ENCODE measurements at regions not wholly inside any gene's neighbourhood (a gene's known extent, or its start where the extent isn't known, plus 50 kb on each side); places are given as distances from the start of the nearest gene placed in this dataset.
"Not testable (repeated sequence)": the region's sequence is repeated elsewhere in the genome, so short reads cannot be mapped to it uniquely, and the experiment has no call there.

DNA sequence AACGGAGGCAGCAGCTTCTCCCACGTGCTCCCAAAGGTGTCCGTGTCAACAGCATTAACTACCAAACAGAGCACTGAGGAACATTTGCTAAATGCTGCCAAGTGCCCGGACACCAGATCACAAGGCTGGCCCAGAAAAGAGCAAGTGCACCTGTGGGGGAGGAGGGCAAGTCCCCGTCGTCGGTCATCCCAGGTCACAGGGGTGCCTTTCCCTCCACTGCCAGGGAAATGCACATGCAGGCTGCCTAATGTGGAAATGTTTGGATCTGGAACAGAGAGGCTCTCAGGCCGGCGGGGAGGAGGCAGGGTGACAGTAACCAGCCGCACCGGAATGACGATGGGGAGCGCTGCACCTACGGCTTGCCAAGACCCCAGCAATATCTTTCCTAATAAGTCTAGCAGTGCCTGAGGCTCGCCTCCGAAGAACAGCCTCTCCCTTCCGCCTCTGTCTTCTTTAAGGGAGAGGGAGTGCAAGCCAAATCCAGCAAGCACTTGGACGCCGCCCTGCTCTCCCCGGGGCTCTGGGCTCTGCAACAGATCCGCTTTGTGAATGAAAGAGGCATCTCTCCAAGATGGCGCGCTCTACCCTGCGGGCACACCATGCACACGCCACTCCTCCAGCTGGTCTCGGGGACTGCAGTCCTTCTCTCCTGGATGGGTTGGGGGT is 206.3 kb upstream of the IRF2BP2 start:
- H3K9me3 ChIP-seq (replicated peaks in 1 of 11); H3K4me2 ChIP-seq; H3K27ac ChIP-seq; H3K4me3 ChIP-seq; H3K9ac ChIP-seq; H4K20me1 ChIP-seq; H3K27me3 ChIP-seq; H3K36me3 ChIP-seq: not testable (repeated sequence)
- H3K4me1 ChIP-seq: peaks cover 0 to 14% (median 6%) of the 10 kb centered on the region in 10 experiments; a peak in 11 of 20 replicates

DNA sequence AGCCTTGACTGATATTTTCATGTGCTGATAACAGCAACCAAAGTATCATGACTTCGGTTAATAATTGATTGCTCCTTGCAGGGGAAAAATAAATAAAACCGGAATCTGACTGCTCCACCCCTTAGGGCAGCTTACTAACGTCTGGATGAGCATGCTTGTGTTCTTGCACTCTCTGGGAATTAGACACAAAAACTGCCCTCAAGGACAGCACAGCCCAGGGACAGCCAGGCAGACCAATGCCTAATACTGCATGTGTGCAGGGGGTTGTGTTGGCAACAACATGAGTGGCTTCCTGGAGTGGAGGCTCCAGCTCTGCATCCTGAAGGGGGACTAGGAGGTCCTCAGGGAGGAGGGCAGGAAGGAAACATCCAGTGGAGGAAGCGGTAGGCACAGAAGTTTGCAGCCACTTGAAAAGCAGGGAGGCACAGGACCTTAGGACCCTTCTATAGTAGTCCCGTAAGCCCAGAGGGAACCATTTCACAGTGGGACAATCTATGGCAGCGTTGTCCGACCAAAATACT is 205.4 kb upstream of the IRF2BP2 start:
- not testable (repeated sequence) for H3K9ac ChIP-seq

DNA sequence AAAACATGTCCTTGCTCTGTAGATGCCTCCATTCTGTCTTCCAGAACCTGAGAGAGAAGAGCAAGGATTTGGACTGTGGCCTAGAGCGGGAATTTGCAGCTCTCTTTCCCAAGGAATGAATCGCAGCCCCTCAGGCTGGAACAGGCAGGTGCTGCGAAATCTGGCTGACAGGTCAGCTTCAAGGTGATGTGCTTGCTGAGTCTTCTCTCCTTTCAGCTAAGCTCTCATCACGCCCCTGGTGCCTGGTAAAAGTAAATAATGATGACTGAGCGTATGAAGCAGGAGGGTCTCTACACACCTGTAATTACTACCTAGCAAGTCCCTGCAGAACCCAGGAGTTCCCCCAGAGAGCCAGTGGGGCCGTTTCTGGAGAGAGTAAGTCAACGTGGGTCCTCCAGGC is 204.3 kb upstream of the IRF2BP2 start:
- not testable (repeated sequence) for H3K4me2 ChIP-seq; H3K36me3 ChIP-seq; H4K20me1 ChIP-seq; H3K4me3 ChIP-seq; H3K9ac ChIP-seq; H3K27me3 ChIP-seq; H3K9me3 ChIP-seq (replicated peaks in 1 of 11); H3K27ac ChIP-seq
- H3K4me1 ChIP-seq: peaks cover 0 to 20% (median 12%) of the 10 kb centered on the region in 10 experiments; a peak in 15 of 20 replicates

More for the DNA sequence above, 205.4 kb upstream of the IRF2BP2 start:
- not testable (repeated sequence) for H3K27me3 ChIP-seq; H3K9me3 ChIP-seq (replicated peaks in 1 of 11); H4K20me1 ChIP-seq; H3K4me3 ChIP-seq; H3K27ac ChIP-seq; H3K36me3 ChIP-seq
- Histone ChIP-seq H3K4me1 (peaks cover 0 to 14% (median 7%) of the 10 kb centered on the region in 10 experiments; a peak in 12 of 20 replicates), H3K4me2 (peak overlapping the region in 8 of 11 experiments; percentile 20 to 57 (median 50); a peak in 11 of 22 replicates)

DNA sequence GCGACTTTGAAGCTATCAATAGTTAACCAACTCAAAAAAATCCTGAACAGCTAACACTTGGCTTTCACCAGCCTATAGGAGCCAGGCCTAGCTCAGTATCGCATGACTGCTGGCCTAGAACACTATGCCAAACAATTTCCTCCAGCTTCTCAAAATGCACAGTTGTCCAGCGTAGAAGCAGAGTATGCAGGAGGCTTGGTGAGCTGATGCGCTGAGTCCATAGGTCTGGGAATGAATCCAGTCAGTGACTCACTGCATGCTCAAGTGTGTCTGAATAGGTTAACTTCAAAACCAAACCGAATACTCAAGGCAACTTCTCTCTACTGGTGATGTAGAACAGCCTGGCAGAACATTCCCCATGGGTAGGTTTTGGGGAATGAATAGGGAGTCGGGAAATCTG is 201.8 kb upstream of the IRF2BP2 start:
- not testable (repeated sequence) for H3K27me3 ChIP-seq; H3K4me3 ChIP-seq; H4K20me1 ChIP-seq; H3K27ac ChIP-seq; H3K9ac ChIP-seq; H3K9me3 ChIP-seq (replicated peaks in 1 of 11); H3K36me3 ChIP-seq
- Histone ChIP-seq H3K4me1 (peaks cover 0 to 20% (median 12%) of the 10 kb centered on the region in 10 experiments; a peak in 15 of 20 replicates), H3K4me2 (peak overlapping the region in 1 of 11 experiments; percentile 10; a peak in 1 of 22 replicates)

DNA sequence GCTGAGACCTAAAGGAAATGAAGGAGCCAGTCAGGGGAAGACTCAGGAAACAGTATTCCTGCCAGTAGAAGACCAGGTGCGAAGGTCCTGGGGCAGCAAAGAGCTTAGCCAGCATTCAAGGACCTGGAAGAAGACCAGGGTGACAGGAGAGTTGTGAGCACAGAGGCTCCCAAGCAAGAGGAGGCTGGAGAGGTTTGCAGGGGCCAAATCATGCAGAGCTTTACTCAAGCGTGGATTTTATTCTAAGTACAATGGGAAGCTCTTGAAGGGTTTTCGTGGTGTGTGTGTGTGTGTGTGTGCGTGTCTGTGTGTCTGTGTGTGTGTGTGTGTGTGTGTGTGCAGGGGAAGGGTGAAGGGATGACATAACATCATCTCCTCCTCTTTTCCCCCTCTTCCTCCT is 200.7 kb upstream of the IRF2BP2 start:
- H3K4me1 ChIP-seq: peaks cover 0 to 20% (median 11%) of the 10 kb centered on the region in 10 experiments; a peak in 15 of 20 replicates
- H3K27me3 ChIP-seq: not testable (repeated sequence)

DNA sequence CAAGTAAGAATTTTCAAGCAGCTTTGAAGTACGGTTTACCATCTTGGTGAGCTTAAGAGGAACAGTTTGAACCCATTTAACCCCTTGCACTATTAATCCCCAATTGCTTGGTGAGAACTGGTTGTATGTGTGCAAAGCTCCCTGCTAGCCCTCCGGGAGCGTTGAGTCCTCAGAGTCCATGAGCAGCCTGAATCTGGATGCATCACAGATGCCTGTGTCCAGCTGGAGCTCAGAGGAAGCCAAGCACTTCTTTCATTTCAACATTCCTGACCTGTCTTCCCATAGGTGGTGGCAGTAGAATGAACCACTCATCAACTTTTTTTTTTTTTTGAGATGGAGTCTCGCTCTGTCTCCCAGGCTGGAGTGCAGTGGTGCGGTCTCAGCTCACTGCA is 199.9 kb upstream of the IRF2BP2 start:
- H3K4me3 ChIP-seq; H3K9ac ChIP-seq; H4K20me1 ChIP-seq; H3K9me3 ChIP-seq (replicated peaks in 1 of 11); H3K27ac ChIP-seq; H3K27me3 ChIP-seq; H3K36me3 ChIP-seq: not testable (repeated sequence)
- H3K4me1 ChIP-seq: peaks cover 0 to 15% (median 5%) of the 10 kb centered on the region in 10 experiments; a peak in 13 of 20 replicates
- H3K4me2 ChIP-seq: peak overlapping the region in 9 of 11 experiments; percentile 35 to 58 (median 50); a peak in 12 of 22 replicates

More for the DNA sequence above, 200.7 kb upstream of the IRF2BP2 start:
- H4K20me1 ChIP-seq; H3K9ac ChIP-seq; H3K4me2 ChIP-seq; H3K9me3 ChIP-seq (replicated peaks in 1 of 11); H3K27ac ChIP-seq; H3K36me3 ChIP-seq; H3K4me3 ChIP-seq: not testable (repeated sequence)

DNA sequence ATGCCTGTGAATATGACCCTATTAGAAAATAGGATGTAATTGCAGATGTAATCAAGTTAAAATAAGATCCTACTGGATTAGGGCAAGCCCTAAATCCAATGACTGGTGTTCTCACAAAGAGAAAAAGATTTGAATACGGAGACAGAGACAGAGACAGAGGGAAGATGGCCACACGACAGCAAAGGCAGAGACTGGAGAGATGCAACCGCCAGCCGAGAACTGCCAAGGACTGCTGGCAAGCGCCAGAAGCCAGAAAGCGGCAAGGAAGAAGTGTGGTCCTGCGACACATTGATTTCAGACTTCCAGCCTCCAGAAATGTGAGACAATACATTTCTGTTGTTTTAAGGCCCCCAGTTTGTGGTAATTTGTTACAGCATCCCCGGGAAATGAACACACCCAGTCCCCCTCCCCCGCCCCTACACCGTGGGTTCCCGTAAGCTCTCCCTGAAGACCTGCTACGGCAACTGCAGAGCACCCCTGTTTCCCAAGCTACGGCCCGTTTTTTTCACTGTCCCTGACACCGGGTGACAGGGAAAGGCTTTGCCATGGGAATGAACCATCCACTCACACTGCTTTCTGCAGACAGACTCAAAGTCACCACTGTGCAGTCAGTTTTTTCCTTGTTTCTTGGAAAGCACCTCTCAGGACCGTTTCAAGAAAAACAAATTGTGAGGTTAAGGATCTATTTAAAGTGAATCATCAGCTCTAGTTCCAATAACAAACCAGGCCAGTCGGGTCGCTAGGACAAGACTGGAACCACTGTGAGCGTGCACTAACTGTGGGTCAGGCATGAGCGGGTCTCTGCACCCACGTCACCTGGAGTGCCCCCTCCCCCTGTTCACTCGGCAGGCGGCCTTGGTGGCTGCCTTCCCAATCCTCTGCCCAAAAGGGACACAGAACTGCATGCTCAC is 199.2 kb upstream of the IRF2BP2 start:
- not testable (repeated sequence) for H3K27me3 ChIP-seq; H3K9me3 ChIP-seq (replicated peaks in 1 of 11); H3K9ac ChIP-seq; H3K27ac ChIP-seq; H4K20me1 ChIP-seq; H3K4me3 ChIP-seq; H3K36me3 ChIP-seq
- H3K4me2 ChIP-seq: peak overlapping the region in 9 of 11 experiments; percentile 35 to 58 (median 50); a peak in 12 of 22 replicates
- H3K4me1 ChIP-seq: peaks cover 0 to 15% (median 5%) of the 10 kb centered on the region in 10 experiments; a peak in 13 of 20 replicates

DNA sequence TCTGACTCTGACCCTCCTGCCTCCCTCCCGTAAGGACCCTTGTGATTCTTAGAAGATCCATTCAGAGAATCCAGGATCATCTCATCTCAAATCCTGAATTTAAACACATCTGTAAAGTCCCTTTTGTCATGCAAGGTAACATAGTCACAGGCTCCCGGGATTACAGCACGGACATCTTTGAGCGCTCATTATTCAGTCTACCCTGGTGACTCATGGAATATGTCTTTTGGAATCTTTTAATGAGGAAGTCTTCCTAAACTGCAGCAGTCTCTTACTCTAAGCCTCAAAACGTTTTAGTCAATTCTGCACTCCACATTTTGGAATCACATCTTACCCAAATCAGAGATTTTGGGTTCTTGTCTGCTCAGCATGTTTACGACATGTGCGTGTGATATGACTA is 198.5 kb upstream of the IRF2BP2 start:
- not testable (repeated sequence) for H3K4me3 ChIP-seq; H3K36me3 ChIP-seq; H3K9me3 ChIP-seq (replicated peaks in 1 of 11); H3K27me3 ChIP-seq; H3K27ac ChIP-seq; H4K20me1 ChIP-seq; H3K9ac ChIP-seq; H3K4me2 ChIP-seq
- peaks cover 0 to 15% (median 5%) of the 10 kb centered on the region in 10 experiments; a peak in 13 of 20 replicates for H3K4me1 ChIP-seq

DNA sequence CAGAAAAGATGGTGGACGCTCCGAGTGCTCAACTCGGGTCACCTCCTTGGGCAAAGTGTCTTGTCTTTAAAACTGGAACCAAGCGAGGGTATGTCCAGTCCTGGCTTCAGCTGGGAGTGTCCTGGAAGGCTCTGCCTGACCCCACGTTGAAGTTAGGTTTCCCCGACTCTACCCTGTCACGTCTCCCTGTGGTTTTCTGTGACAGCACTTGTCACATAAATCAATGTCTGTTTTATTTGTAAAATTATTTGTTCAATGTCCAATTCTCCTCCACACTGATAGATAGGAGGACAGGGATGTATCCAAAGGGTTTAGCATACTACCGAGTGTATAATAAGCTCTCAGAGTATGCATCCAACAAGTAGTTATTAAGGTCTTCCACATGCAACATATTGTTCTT is 197.7 kb upstream of the IRF2BP2 start:
- not testable (repeated sequence) for H3K4me2 ChIP-seq; H3K4me3 ChIP-seq; H3K36me3 ChIP-seq; H3K9me3 ChIP-seq (replicated peaks in 1 of 11); H4K20me1 ChIP-seq; H3K27ac ChIP-seq; H3K9ac ChIP-seq; H3K27me3 ChIP-seq
- H3K4me1 ChIP-seq: peaks cover 0 to 15% (median 5%) of the 10 kb centered on the region in 10 experiments; a peak in 13 of 20 replicates

DNA sequence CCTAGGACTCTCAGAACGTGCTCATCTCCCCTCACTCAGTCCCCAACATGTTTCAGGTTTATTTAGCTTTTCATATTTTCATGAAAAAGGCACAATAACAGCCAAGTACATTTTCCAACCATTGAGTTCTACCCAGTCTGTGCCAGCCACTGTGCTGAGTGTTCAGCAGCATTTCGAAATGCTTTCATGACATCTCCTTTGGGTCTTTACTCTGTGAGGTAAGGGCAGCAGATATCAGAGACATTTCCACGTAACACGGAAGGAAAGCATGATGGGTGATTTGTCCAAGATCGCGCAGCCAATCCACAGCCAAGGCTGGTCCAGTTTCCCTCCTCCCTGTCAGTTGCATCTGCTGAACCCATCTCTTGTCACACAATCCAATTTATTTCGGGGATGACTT is 192.6 kb upstream of the IRF2BP2 start:
- H3K27ac ChIP-seq; H3K4me3 ChIP-seq; H3K4me2 ChIP-seq; H3K36me3 ChIP-seq; H3K9me3 ChIP-seq (replicated peaks in 1 of 11); H4K20me1 ChIP-seq; H3K9ac ChIP-seq; H3K4me1 ChIP-seq; H3K27me3 ChIP-seq: not testable (repeated sequence)

DNA sequence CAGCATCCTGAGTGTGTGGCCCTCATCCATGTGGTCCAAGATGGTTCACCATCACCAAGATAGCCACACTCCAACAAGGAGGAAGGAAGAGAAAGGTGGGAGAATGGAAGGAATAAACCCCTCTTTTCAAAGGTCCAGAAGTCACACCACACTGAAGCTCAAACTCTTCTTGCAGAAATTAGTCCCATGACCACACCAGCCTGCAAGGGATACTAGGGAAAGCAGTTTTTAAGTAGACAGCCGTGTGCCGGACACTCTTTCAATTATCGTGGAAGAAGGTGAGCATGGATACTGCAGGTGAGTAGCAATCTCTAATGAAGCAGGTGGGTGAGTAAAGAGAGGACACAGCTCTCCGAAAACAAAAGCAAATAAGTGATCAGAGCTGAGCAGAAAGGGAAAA is 191.7 kb upstream of the IRF2BP2 start:
- not testable (repeated sequence) for H3K9ac ChIP-seq; H3K9me3 ChIP-seq (replicated peaks in 1 of 11); H3K27me3 ChIP-seq; H4K20me1 ChIP-seq; H3K27ac ChIP-seq; H3K4me1 ChIP-seq; H3K4me3 ChIP-seq; H3K36me3 ChIP-seq
- peak overlapping the region in 3 of 11 experiments; percentile 6 to 58 (median 39); a peak in 5 of 22 replicates for H3K4me2 ChIP-seq

DNA sequence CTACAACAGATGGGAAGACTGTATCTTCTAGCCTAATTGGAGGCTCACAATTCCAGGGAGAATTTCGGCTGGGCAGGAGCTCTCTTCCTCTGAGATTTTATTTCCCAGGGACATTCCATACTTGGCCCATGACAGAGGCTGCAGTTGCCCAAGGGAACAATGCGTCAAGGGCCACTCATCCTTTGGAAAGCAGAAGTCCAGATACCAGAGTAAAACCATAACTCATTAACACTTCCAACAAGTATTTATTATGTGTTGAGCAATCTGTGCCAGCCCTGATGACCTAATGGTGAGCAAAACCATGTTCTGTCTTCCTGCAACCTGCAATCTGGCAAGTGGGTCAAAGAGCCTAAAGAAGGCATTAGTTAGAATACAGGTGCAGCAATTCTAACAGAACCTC is 191.2 kb upstream of the IRF2BP2 start:
- not testable (repeated sequence) for H3K9ac ChIP-seq; H3K4me3 ChIP-seq; H3K9me3 ChIP-seq (replicated peaks in 1 of 11); H4K20me1 ChIP-seq; H3K27me3 ChIP-seq; H3K27ac ChIP-seq; H3K4me1 ChIP-seq; H3K36me3 ChIP-seq
- peak overlapping the region in 3 of 11 experiments; percentile 6 to 58 (median 39); a peak in 3 of 22 replicates for H3K4me2 ChIP-seq

DNA sequence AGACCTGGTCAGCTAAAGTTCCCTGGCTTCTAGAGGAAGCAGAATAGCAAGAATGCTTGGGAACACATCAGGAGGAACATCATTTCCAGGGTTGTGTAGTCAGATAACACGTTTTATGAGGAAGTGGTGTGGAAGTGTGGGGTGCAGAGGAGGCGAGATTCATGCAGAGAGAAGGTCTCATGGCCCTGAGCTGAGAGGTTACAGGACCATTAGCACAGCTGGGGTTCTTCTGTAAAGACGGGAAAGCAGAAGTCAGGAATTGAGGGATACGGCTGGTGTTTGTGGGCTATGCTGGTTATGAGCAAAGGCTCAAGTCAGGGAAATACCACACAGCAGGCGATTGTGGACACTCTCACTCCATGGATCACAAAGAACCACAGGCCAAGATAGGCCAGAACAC is 190.6 kb upstream of the IRF2BP2 start:
- H3K9ac ChIP-seq; H3K36me3 ChIP-seq; H3K4me1 ChIP-seq; H3K27ac ChIP-seq; H3K4me3 ChIP-seq; H3K9me3 ChIP-seq (replicated peaks in 1 of 11); H4K20me1 ChIP-seq; H3K4me2 ChIP-seq; H3K27me3 ChIP-seq: not testable (repeated sequence)
